Panc1 (cell line): ENCODE measurements at regions not wholly inside any gene's neighbourhood (a gene's known extent, or its start where the extent isn't known, plus 50 kb on each side); places are given as distances from the start of the nearest gene placed in this dataset.
"Not testable (repeated sequence)": the region's sequence is repeated elsewhere in the genome, so short reads cannot be mapped to it uniquely, and the experiment has no call there.

Source experiments
- POLR2AphosphoS5 ChIP-seq: IDR thresholded peaks from 2 replicates; pipeline ENCODE4 v1.6.1; 2012; ENCODE audit warnings: mild to moderate bottlenecking, low read depth, low read length, moderate library complexity
- SIN3A ChIP-seq: IDR thresholded peaks from 2 replicates; pipeline ENCODE4 v1.6.1; 2012; ENCODE audit warnings: low read depth, mild to moderate bottlenecking, low read length, moderate library complexity, borderline replicate concordance; ENCODE audit not compliant: insufficient read depth
- TF ChIP-seq, protein P1 (sequence below): fragments of 450-650 bp; IDR thresholded peaks from 2 replicates; pipeline ENCODE4 v1.5.1; 2017; ENCODE audit warnings: mild to moderate bottlenecking
- TF ChIP-seq, protein P2 (sequence below), 2 experiments: IDR thresholded peaks; 2 replicates each; pipeline ENCODE4 v1.6.1; 2011 to 2012; ENCODE audit warnings: low read depth in 2 of 2, control low read depth in 1 of 2, low read length in 1 of 2, mild to moderate bottlenecking in 1 of 2, moderate library complexity in 1 of 2; ENCODE audit not compliant: insufficient read depth in 1 of 2

DNA sequence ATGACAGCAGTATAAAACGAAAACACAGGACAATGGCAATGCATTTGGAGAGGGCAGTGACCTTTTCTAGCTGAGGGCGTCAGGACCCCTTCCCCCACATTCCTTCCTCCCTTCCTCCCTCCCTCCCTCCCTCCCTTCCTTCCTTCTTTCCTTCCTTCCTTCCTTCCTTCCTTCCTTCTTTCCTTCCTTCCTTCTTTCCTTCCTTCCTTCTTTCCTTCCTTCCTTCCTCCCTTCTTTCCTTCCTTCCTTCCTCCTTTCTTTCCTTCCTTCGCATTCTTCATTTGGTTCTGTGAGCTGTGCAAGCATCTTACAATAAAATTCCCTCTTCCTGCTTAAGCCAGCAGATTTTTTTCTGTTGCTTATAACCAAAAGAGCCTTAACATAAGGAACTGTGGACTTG lies 76.7 kb upstream of the FYN start:
- not testable (repeated sequence) for TF ChIP-seq SIN3A, POLR2AphosphoS5
- TF ChIP-seq, protein P1, sequence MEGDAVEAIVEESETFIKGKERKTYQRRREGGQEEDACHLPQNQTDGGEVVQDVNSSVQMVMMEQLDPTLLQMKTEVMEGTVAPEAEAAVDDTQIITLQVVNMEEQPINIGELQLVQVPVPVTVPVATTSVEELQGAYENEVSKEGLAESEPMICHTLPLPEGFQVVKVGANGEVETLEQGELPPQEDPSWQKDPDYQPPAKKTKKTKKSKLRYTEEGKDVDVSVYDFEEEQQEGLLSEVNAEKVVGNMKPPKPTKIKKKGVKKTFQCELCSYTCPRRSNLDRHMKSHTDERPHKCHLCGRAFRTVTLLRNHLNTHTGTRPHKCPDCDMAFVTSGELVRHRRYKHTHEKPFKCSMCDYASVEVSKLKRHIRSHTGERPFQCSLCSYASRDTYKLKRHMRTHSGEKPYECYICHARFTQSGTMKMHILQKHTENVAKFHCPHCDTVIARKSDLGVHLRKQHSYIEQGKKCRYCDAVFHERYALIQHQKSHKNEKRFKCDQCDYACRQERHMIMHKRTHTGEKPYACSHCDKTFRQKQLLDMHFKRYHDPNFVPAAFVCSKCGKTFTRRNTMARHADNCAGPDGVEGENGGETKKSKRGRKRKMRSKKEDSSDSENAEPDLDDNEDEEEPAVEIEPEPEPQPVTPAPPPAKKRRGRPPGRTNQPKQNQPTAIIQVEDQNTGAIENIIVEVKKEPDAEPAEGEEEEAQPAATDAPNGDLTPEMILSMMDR, result not testable (repeated sequence)
- TF ChIP-seq, protein P2, sequence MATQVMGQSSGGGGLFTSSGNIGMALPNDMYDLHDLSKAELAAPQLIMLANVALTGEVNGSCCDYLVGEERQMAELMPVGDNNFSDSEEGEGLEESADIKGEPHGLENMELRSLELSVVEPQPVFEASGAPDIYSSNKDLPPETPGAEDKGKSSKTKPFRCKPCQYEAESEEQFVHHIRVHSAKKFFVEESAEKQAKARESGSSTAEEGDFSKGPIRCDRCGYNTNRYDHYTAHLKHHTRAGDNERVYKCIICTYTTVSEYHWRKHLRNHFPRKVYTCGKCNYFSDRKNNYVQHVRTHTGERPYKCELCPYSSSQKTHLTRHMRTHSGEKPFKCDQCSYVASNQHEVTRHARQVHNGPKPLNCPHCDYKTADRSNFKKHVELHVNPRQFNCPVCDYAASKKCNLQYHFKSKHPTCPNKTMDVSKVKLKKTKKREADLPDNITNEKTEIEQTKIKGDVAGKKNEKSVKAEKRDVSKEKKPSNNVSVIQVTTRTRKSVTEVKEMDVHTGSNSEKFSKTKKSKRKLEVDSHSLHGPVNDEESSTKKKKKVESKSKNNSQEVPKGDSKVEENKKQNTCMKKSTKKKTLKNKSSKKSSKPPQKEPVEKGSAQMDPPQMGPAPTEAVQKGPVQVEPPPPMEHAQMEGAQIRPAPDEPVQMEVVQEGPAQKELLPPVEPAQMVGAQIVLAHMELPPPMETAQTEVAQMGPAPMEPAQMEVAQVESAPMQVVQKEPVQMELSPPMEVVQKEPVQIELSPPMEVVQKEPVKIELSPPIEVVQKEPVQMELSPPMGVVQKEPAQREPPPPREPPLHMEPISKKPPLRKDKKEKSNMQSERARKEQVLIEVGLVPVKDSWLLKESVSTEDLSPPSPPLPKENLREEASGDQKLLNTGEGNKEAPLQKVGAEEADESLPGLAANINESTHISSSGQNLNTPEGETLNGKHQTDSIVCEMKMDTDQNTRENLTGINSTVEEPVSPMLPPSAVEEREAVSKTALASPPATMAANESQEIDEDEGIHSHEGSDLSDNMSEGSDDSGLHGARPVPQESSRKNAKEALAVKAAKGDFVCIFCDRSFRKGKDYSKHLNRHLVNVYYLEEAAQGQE (IDR thresholded peaks at IDR 0.05; ENCODE audit: insufficient read depth in 1 of 2, low read depth in 2 of 2, low read length in 1 of 2), result not testable (repeated sequence)
